Eye (tissue), 1 donor: ENCODE measurements at regions not wholly inside any gene's neighbourhood (a gene's known extent, or its start where the extent isn't known, plus 50 kb on each side); places are given as distances from the start of the nearest gene placed in this dataset.
"Not testable (repeated sequence)": the region's sequence is repeated elsewhere in the genome, so short reads cannot be mapped to it uniquely, and the experiment has no call there.

Experiments
- DNase-seq: peaks from one replicate; pipeline ENCODE4 v3.0.0-alpha.2; 2015

GRCh38 chr11:23484618-23485017, 624.3 kb upstream of the CCDC179 start:
- DNase-seq = not testable (repeated sequence)

GRCh38 chr11:23490557-23491235, 630.4 kb upstream of the CCDC179 start:
- DNase-seq = no peak

- no peak for DNase-seq
These were observed 634.7 kb upstream of the CCDC179 start for GRCh38 chr11:23494981-23495380.

- no peak for DNase-seq
These were observed 636.1 kb upstream of the CCDC179 start for GRCh38 chr11:23496340-23496739.

GRCh38 chr11:23497040-23497439, 636.8 kb upstream of the CCDC179 start:
- DNase-seq = no peak

GRCh38 chr11:23502389-23502788, 642.1 kb upstream of the CCDC179 start:
- no peak for DNase-seq

- DNase-seq = no peak
These were observed 642.6 kb upstream of the CCDC179 start for GRCh38 chr11:23502826-23503225.

GRCh38 chr11:23509023-23509422, 648.7 kb upstream of the CCDC179 start:
- DNase-seq = no peak

GRCh38 chr11:23509821-23510220, 649.5 kb upstream of the CCDC179 start:
- DNase-seq = no peak

- DNase-seq = no peak
These were observed 658.9 kb upstream of the CCDC179 start for GRCh38 chr11:23519194-23519593.

- DNase-seq = no peak
These were observed 660.1 kb upstream of the CCDC179 start for GRCh38 chr11:23520226-23520960.

GRCh38 chr11:23536907-23537306, 676.6 kb upstream of the CCDC179 start:
- no peak for DNase-seq

- no peak for DNase-seq
These were observed 679.3 kb upstream of the CCDC179 start for GRCh38 chr11:23539556-23539955.

- DNase-seq = peak; percentile 76
These were observed 679.9 kb upstream of the CCDC179 start for GRCh38 chr11:23540101-23540561.

GRCh38 chr11:23542189-23542588, 681.9 kb upstream of the CCDC179 start:
- no peak for DNase-seq

- no peak for DNase-seq
These were observed 682.5 kb upstream of the CCDC179 start for GRCh38 chr11:23542816-23543215.

- DNase-seq = no peak
These were observed 683.5 kb upstream of the CCDC179 start for GRCh38 chr11:23543651-23544222.

- DNase-seq = no peak
These were observed 691.4 kb upstream of the CCDC179 start for GRCh38 chr11:23551706-23552105.

- no peak for DNase-seq
These were observed 693.7 kb upstream of the CCDC179 start for GRCh38 chr11:23554002-23554401.

- no peak for DNase-seq
These were observed 694.8 kb upstream of the CCDC179 start for GRCh38 chr11:23555085-23555484.

- DNase-seq = no peak
These were observed 696.0 kb upstream of the CCDC179 start for GRCh38 chr11:23556163-23556750.

- DNase-seq = no peak
These were observed 703.3 kb upstream of the CCDC179 start for GRCh38 chr11:23563591-23563990.

- no peak for DNase-seq
These were observed 704.1 kb upstream of the CCDC179 start for GRCh38 chr11:23564370-23564769.

- DNase-seq = no peak
These were observed 708.9 kb upstream of the CCDC179 start for GRCh38 chr11:23569134-23569533.
